OCI-LY7 (cell line): ENCODE measurements at regions not wholly inside any gene's neighbourhood (a gene's known extent, or its start where the extent isn't known, plus 50 kb on each side); places are given as distances from the start of the nearest gene placed in this dataset.

Experiments
- CTCF ChIP-seq: fragments of 200-600 bp; sonication (generic); conservative IDR thresholded peaks from 2 replicates; pipeline ENCODE4 v1.5.1; 2014; ENCODE audit warnings: mild to moderate bottlenecking, antibody characterized with exemption, low read length, moderate library complexity, mixed read lengths
- EZH2phosphoT487 ChIP-seq: fragments of 200-600 bp; sonication (generic); IDR thresholded peaks from 2 replicates; pipeline ENCODE4 v1.6.1; 2018; ENCODE audit warnings: low read depth, borderline replicate concordance, mild to moderate bottlenecking, mixed run types, antibody characterized with exemption, low read length, moderate library complexity, mixed read lengths

DNA sequence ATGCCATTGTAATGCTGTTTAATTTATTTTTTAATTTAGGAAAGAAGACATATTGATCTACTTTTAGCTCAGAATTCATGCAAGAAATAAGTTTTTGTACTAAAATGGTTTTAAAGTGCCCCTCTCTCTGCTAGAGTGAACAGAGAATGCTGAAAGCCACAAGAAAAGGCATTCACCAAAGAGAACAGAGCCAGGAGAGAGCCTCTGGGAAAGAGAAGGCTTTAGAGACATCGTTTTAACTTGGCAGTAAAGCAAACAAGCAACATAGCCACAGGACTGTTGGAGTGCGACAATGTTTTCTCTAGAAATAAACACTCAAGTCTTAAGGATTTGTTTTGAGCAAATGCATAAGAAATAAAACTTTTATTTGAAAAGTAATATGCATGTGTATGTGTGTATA lies 484.1 kb upstream of the CPEB2 start:
- TF ChIP-seq CTCF (no peak), EZH2phosphoT487 (no peak)
